Fibroblast of lung (primary cell): ENCODE measurements at regions not wholly inside any gene's neighbourhood (a gene's known extent, or its start where the extent isn't known, plus 50 kb on each side); places are given as distances from the start of the nearest gene placed in this dataset.

Experiments
- DNase-seq, 2 donors: peaks; one replicate each; pipeline versions ENCODE4 v3.0.0 to v3.0.0-alpha.2; 2010; ENCODE audit warnings: low read depth in 2 of 2
- H2AFZ ChIP-seq: 2 replicates; pipeline ENCODE4 v1.5.1; 2012; ENCODE audit warnings: low read length, control low read depth, inconsistent platforms
- H3K27ac ChIP-seq: 2 replicates; pipeline ENCODE4 v1.5.1; 2011; ENCODE audit warnings: low read length, control low read depth; ENCODE audit not compliant: insufficient read depth
- H3K27me3 ChIP-seq: 2 replicates; pipeline ENCODE4 v1.5.1; 2011; ENCODE audit warnings: mild to moderate bottlenecking, low read length; ENCODE audit not compliant: control insufficient read depth, insufficient read depth
- H3K36me3 ChIP-seq: 2 replicates; pipeline ENCODE4 v1.5.1; 2011; ENCODE audit warnings: low read length; ENCODE audit not compliant: control insufficient read depth, insufficient read depth
- H3K4me1 ChIP-seq: 2 replicates; pipeline ENCODE4 v1.5.1; 2011; ENCODE audit warnings: low read length; ENCODE audit not compliant: control insufficient read depth, insufficient read depth; ENCODE audit errors: extremely low read depth
- H3K4me2 ChIP-seq: 2 replicates; pipeline ENCODE4 v1.5.1; 2011; ENCODE audit warnings: low read length, control low read depth; ENCODE audit not compliant: insufficient read depth; ENCODE audit errors: extremely low read depth
- H3K4me3 ChIP-seq, 4 experiments: fragments of 200-600 bp in 1 of 4; sonication (generic) in 1 of 4; replicated peaks in 1 of 4; 2 replicates each; pipeline ENCODE4 v1.5.1; 2011 to 2016; ENCODE audit warnings: low read length in 4 of 4, low read depth in 3 of 4, mild to moderate bottlenecking in 3 of 4, control low read depth in 2 of 4, inconsistent platforms in 1 of 4, mixed read lengths in 1 of 4; ENCODE audit not compliant: insufficient read depth in 1 of 4; ENCODE audit errors: control extremely low read depth in 1 of 4
- H3K79me2 ChIP-seq: 2 replicates; pipeline ENCODE4 v1.5.1; 2012; ENCODE audit warnings: mild to moderate bottlenecking, low read length, inconsistent platforms; ENCODE audit not compliant: control insufficient read depth, insufficient read depth
- H3K9ac ChIP-seq: 2 replicates; pipeline ENCODE4 v1.5.1; 2011; ENCODE audit warnings: mild to moderate bottlenecking, low read length, control low read depth; ENCODE audit not compliant: insufficient read depth
- H3K9me3 ChIP-seq: 2 replicates; pipeline ENCODE4 v1.5.1; 2012; ENCODE audit warnings: low read depth, low read length; ENCODE audit not compliant: control insufficient read depth, insufficient read depth
- H4K20me1 ChIP-seq: 2 replicates; pipeline ENCODE4 v1.5.1; 2011; ENCODE audit warnings: low read length; ENCODE audit not compliant: control insufficient read depth, insufficient read depth; ENCODE audit errors: extremely low read depth
- CTCF ChIP-seq, 2 donors: IDR thresholded peaks in 1 of 2; conservative IDR thresholded peaks in 1 of 2; 1 replicate in 1 of 2; 2 replicates in 1 of 2; pipeline ENCODE4 v1.5.1; 2011 to 2012; ENCODE audit warnings: low read length in 2 of 2, control low read depth in 1 of 2, inconsistent platforms in 1 of 2, low read depth in 1 of 2, mild to moderate bottlenecking in 1 of 2
- EZH2 ChIP-seq: IDR thresholded peaks from 2 replicates; pipeline ENCODE4 v1.5.1; 2012; ENCODE audit warnings: low read length, control low read depth, mild to moderate bottlenecking; ENCODE audit errors: missing control alignments

GRCh38 chr2:193985272-193985671 lies 1671.8 kb upstream of the SLC39A10 start:
- TF ChIP-seq CTCF (conservative IDR thresholded peaks at IDR 0.05 in 1 of 2, IDR thresholded peaks at IDR 0.05 in 1 of 2; ENCODE audit: low read depth in 1 of 2, low read length in 2 of 2) = no peak
- TF ChIP-seq EZH2 = no peak
- no peak overlapping the region for H3K27ac ChIP-seq
- H3K27me3 ChIP-seq = no peaks in the 10 kb centered on the region
- no peaks in the 10 kb centered on the region for H3K79me2 ChIP-seq
- H3K9ac ChIP-seq = no peak overlapping the region
- no peaks in the 10 kb centered on the region for H3K36me3 ChIP-seq
- no peaks in the 10 kb centered on the region for H3K4me1 ChIP-seq
- DNase-seq = no peak
- no peak overlapping the region for H2AFZ ChIP-seq
- H3K9me3 ChIP-seq = no peaks in the 10 kb centered on the region
- H4K20me1 ChIP-seq = no peaks in the 10 kb centered on the region
- no peak overlapping the region for H3K4me3 ChIP-seq
- no peak overlapping the region for H3K4me2 ChIP-seq

DNA sequence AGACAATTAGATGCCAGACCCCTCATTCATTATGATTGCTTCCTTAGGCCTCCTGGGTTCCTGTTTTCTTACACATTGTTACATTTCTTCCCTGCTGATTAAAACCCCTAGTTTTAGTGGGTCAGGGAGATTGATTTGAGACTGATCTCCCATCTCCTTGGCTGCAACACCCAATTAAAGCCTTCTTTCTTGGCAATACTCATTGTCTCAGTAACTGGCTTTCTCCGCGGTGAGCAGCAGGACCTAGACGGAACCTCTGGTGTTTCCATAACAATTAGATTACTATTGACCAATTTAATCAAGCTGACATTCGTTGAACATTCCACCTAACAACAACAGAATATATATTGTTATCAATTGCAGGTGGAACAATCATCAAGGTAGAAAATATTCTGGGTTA lies 1676.4 kb upstream of the SLC39A10 start:
- no peak for TF ChIP-seq CTCF (conservative IDR thresholded peaks at IDR 0.05 in 1 of 2, IDR thresholded peaks at IDR 0.05 in 1 of 2; ENCODE audit: low read depth in 1 of 2, low read length in 2 of 2)
- no peak for TF ChIP-seq EZH2
- no peak overlapping the region for H3K4me3 ChIP-seq
- no peaks in the 10 kb centered on the region for H3K36me3 ChIP-seq
- no peaks in the 10 kb centered on the region for H4K20me1 ChIP-seq
- H3K27me3 ChIP-seq = no peaks in the 10 kb centered on the region
- no peak overlapping the region for H3K9ac ChIP-seq
- no peaks in the 10 kb centered on the region for H3K79me2 ChIP-seq
- H3K4me1 ChIP-seq = no peaks in the 10 kb centered on the region
- H3K9me3 ChIP-seq = no peaks in the 10 kb centered on the region
- no peak overlapping the region for H3K27ac ChIP-seq
- no peak overlapping the region for H3K4me2 ChIP-seq
- H2AFZ ChIP-seq = no peak overlapping the region
- DNase-seq = no peak

GRCh38 chr2:193973781-193974180 lies 1683.2 kb upstream of the SLC39A10 start:
- no peaks in the 10 kb centered on the region for H4K20me1 ChIP-seq
- H3K27me3 ChIP-seq = no peaks in the 10 kb centered on the region
- no peak overlapping the region for H3K27ac ChIP-seq
- no peak overlapping the region for H3K4me2 ChIP-seq
- H3K79me2 ChIP-seq = no peaks in the 10 kb centered on the region
- H3K9me3 ChIP-seq = no peaks in the 10 kb centered on the region
- H2AFZ ChIP-seq = no peak overlapping the region
- no peaks in the 10 kb centered on the region for H3K4me1 ChIP-seq
- H3K4me3 ChIP-seq = no peak overlapping the region
- DNase-seq = no peak
- no peaks in the 10 kb centered on the region for H3K36me3 ChIP-seq
- H3K9ac ChIP-seq = no peak overlapping the region
- TF ChIP-seq EZH2 (no peak), CTCF (conservative IDR thresholded peaks at IDR 0.05 in 1 of 2, IDR thresholded peaks at IDR 0.05 in 1 of 2; ENCODE audit: low read depth in 1 of 2, low read length in 2 of 2) (no peak)
